ENCODE measurements at regions not wholly inside any gene's neighbourhood (a gene's known extent, or its start where the extent isn't known, plus 50 kb on each side); places are given as distances from the start of the nearest gene placed in this dataset.

- TF ChIP-seq POLR2A (IDR thresholded peaks at IDR 0.05; ENCODE audit: low read depth, low read length), result no peak
- no peak for TF ChIP-seq CTCF (conservative IDR thresholded peaks at IDR 0.05; ENCODE audit: low read depth, low read length)
- no peak for TF ChIP-seq CEBPB (IDR thresholded peaks at IDR 0.05; ENCODE audit: low read depth, low read length)
Observed at GRCh38 chr22:49146511-49146910, 681.2 kb downstream of the BRD1 start.

All from IMR-90 (cell line).